Neural cell (in vitro differentiated cells): ENCODE measurements at regions not wholly inside any gene's neighbourhood (a gene's known extent, or its start where the extent isn't known, plus 50 kb on each side); places are given as distances from the start of the nearest gene placed in this dataset.

Experiments
- H2AFZ ChIP-seq: fragments of 200-600, 300-800 bp; sonication (generic), shearing (Covaris generic); 2 replicates; pipeline ENCODE4 v1.6.0; 2014; ENCODE audit warnings: low read depth, mild to moderate bottlenecking, antibody characterized with exemption, low read length, moderate library complexity
- H3F3A ChIP-seq: fragments of 200-600 bp; shearing (Covaris generic); 2 replicates; pipeline ENCODE4 v1.6.1; 2016; ENCODE audit warnings: mild to moderate bottlenecking, moderate library complexity, mixed read lengths, antibody characterized with exemption, low read length; ENCODE audit not compliant: insufficient read depth, poor library complexity, severe bottlenecking
- H3K27ac ChIP-seq: fragments of 200-600, 300-800 bp; sonication (generic), shearing (Covaris generic); 2 replicates; pipeline ENCODE4 v1.5.1; 2014; ENCODE audit warnings: mild to moderate bottlenecking, low read length, moderate library complexity
- H3K27me3 ChIP-seq: fragments of 300-800, 200-600 bp; sonication (generic), shearing (Covaris generic); 2 replicates; pipeline ENCODE4 v1.6.0; 2014; ENCODE audit warnings: mild to moderate bottlenecking, low read depth, low read length, moderate library complexity; ENCODE audit not compliant: insufficient read depth
- H3K36me3 ChIP-seq: fragments of 300-800, 200-600 bp; sonication (generic), shearing (Covaris generic); 2 replicates; pipeline ENCODE4 v1.5.1; 2014; ENCODE audit warnings: mild to moderate bottlenecking, antibody characterized with exemption, low read length, moderate library complexity; ENCODE audit not compliant: insufficient read depth
- H3K4me2 ChIP-seq: fragments of 300-800, 200-600 bp; sonication (generic), shearing (Covaris generic); 2 replicates; pipeline ENCODE4 v1.6.0; 2014; ENCODE audit warnings: mild to moderate bottlenecking, low read length
- H3K4me3 ChIP-seq: fragments of 300-800, 200-600 bp; sonication (generic), shearing (Covaris generic); 2 replicates; pipeline ENCODE4 v1.5.1; 2014; ENCODE audit warnings: mild to moderate bottlenecking, low read length, moderate library complexity
- H3K79me2 ChIP-seq: fragments of 200-600 bp; shearing (Covaris generic); replicated peaks from 2 replicates; pipeline ENCODE4 v1.6.0; 2014; ENCODE audit warnings: mild to moderate bottlenecking, low read length, moderate library complexity; ENCODE audit not compliant: insufficient read depth
- H3K9ac ChIP-seq: fragments of 300-800, 200-600 bp; sonication (generic), shearing (Covaris generic); 2 replicates; pipeline ENCODE4 v1.6.1; 2016; ENCODE audit warnings: mild to moderate bottlenecking, low read length, mixed read lengths
- H3K9me2 ChIP-seq: fragments of 200-600 bp; shearing (Covaris generic); 2 replicates; pipeline ENCODE4 v1.6.1; 2016; ENCODE audit warnings: mild to moderate bottlenecking, low read length, mixed read lengths; ENCODE audit not compliant: insufficient read depth
- H3K9me3 ChIP-seq: fragments of 200-600, 300-800 bp; sonication (generic), shearing (Covaris generic); 2 replicates; pipeline ENCODE4 v1.6.1; 2016; ENCODE audit warnings: mild to moderate bottlenecking, mixed run types, low read length, moderate library complexity, mixed read lengths
- H4K20me1 ChIP-seq: fragments of 200-600 bp; shearing (Covaris generic); 2 replicates; pipeline ENCODE4 v1.6.1; 2016; ENCODE audit warnings: mild to moderate bottlenecking, mixed run types; ENCODE audit not compliant: insufficient read depth
- EP300 ChIP-seq: fragments of 450-650 bp; conservative IDR thresholded peaks from 2 replicates; pipeline ENCODE4 v1.6.1; 2014; ENCODE audit warnings: antibody characterized with exemption, mild to moderate bottlenecking, moderate library complexity; ENCODE audit not compliant: poor library complexity, severe bottlenecking
- EZH2 ChIP-seq: fragments of 200-600, 300-800 bp; shearing (Covaris generic), sonication (generic); IDR thresholded peaks from 2 replicates; pipeline ENCODE4 v1.6.1; 2014; ENCODE audit warnings: antibody characterized with exemption, low read length, borderline replicate concordance, mild to moderate bottlenecking; ENCODE audit not compliant: insufficient read depth, poor library complexity, severe bottlenecking
- MXI1 ChIP-seq: fragments of 450-650 bp; conservative IDR thresholded peaks from 2 replicates; pipeline ENCODE4 v1.6.1; 2014; ENCODE audit warnings: antibody characterized with exemption, mild to moderate bottlenecking; ENCODE audit not compliant: poor library complexity, severe bottlenecking
- POLR2AphosphoS5 ChIP-seq: IDR thresholded peaks from 2 replicates; pipeline ENCODE4 v1.6.1; 2012
- RAD21 ChIP-seq: fragments of 450-650 bp; conservative IDR thresholded peaks from 2 replicates; pipeline ENCODE4 v1.6.1; 2014; ENCODE audit warnings: antibody characterized with exemption, mild to moderate bottlenecking, moderate library complexity
- SMC3 ChIP-seq: fragments of 450-650 bp; conservative IDR thresholded peaks from 2 replicates; pipeline ENCODE4 v1.6.1; 2014; ENCODE audit warnings: antibody characterized with exemption, mild to moderate bottlenecking, moderate library complexity; ENCODE audit not compliant: poor library complexity
- TAF1 ChIP-seq: IDR thresholded peaks from 2 replicates; pipeline ENCODE4 v1.6.1; 2012; ENCODE audit warnings: low read depth
- TF ChIP-seq, protein P1 (sequence below): fragments of 450-650 bp; IDR thresholded peaks from 2 replicates; pipeline ENCODE4 v1.5.1; 2014; ENCODE audit warnings: antibody characterized with exemption, mild to moderate bottlenecking, moderate library complexity; ENCODE audit not compliant: poor library complexity, severe bottlenecking
- TF ChIP-seq, protein P2 (sequence below): IDR thresholded peaks from 2 replicates; pipeline ENCODE4 v1.6.1; 2012; ENCODE audit warnings: borderline replicate concordance

DNA sequence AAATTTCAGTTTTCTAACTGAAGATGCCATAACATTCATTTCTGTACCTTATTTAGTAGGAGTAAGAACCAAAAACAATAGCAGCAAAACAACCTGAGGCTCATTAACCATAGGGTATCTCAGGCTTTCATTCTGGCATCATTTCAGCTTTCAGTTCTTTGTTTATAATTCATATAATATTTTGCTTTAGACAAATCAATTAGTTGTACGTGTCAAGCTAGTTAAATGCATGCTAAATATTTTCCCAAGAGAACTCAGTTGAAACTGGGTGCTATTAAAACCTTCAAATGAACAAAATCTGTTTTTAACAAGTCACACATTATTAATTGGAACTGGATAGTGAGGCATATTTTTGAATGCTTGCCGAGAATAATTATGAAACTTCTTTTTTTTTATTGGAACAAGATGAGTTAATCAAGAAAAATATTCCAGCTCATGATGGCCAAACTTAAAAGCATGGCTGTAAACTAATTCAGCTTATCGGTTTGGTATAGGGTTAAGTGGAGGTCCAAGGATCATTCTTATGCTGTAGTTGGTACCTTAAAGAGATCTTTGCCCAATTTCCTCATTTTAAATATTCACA, 442.7 kb downstream of the BTG1 start:
- H3K9ac ChIP-seq, result no peak overlapping the region
- H3K36me3 ChIP-seq, result no peaks in the 10 kb centered on the region
- H4K20me1 ChIP-seq, result no peaks in the 10 kb centered on the region
- H3K27ac ChIP-seq, result no peak overlapping the region
- H3K4me3 ChIP-seq, result no peak overlapping the region
- no peak overlapping the region for H2AFZ ChIP-seq
- H3K9me2 ChIP-seq, result no peaks in the 10 kb centered on the region
- H3K4me2 ChIP-seq, result no peak overlapping the region
- H3K79me2 ChIP-seq, result no peaks in the 10 kb centered on the region
- H3K27me3 ChIP-seq, result no peaks in the 10 kb centered on the region
- no peaks in the 10 kb centered on the region for H3K9me3 ChIP-seq
- TF ChIP-seq TAF1 (no peak), EP300 (no peak), EZH2 (no peak), RAD21 (no peak), MXI1 (no peak), POLR2AphosphoS5 (no peak), SMC3 (no peak)
- TF ChIP-seq, protein P1, sequence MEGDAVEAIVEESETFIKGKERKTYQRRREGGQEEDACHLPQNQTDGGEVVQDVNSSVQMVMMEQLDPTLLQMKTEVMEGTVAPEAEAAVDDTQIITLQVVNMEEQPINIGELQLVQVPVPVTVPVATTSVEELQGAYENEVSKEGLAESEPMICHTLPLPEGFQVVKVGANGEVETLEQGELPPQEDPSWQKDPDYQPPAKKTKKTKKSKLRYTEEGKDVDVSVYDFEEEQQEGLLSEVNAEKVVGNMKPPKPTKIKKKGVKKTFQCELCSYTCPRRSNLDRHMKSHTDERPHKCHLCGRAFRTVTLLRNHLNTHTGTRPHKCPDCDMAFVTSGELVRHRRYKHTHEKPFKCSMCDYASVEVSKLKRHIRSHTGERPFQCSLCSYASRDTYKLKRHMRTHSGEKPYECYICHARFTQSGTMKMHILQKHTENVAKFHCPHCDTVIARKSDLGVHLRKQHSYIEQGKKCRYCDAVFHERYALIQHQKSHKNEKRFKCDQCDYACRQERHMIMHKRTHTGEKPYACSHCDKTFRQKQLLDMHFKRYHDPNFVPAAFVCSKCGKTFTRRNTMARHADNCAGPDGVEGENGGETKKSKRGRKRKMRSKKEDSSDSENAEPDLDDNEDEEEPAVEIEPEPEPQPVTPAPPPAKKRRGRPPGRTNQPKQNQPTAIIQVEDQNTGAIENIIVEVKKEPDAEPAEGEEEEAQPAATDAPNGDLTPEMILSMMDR, result no peak
- TF ChIP-seq, protein P2, sequence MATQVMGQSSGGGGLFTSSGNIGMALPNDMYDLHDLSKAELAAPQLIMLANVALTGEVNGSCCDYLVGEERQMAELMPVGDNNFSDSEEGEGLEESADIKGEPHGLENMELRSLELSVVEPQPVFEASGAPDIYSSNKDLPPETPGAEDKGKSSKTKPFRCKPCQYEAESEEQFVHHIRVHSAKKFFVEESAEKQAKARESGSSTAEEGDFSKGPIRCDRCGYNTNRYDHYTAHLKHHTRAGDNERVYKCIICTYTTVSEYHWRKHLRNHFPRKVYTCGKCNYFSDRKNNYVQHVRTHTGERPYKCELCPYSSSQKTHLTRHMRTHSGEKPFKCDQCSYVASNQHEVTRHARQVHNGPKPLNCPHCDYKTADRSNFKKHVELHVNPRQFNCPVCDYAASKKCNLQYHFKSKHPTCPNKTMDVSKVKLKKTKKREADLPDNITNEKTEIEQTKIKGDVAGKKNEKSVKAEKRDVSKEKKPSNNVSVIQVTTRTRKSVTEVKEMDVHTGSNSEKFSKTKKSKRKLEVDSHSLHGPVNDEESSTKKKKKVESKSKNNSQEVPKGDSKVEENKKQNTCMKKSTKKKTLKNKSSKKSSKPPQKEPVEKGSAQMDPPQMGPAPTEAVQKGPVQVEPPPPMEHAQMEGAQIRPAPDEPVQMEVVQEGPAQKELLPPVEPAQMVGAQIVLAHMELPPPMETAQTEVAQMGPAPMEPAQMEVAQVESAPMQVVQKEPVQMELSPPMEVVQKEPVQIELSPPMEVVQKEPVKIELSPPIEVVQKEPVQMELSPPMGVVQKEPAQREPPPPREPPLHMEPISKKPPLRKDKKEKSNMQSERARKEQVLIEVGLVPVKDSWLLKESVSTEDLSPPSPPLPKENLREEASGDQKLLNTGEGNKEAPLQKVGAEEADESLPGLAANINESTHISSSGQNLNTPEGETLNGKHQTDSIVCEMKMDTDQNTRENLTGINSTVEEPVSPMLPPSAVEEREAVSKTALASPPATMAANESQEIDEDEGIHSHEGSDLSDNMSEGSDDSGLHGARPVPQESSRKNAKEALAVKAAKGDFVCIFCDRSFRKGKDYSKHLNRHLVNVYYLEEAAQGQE, result no peak
- H3F3A ChIP-seq, result no peaks in the 10 kb centered on the region

- Histone ChIP-seq H3K9me3 (no peaks in the 10 kb centered on the region), H3K4me3 (no peak overlapping the region)
These were observed 449.7 kb downstream of the BTG1 start for GRCh38 chr12:91695964-91696363.

More at GRCh38 chr12:91695964-91696363, 449.7 kb downstream of the BTG1 start:
- no peaks in the 10 kb centered on the region for H3F3A ChIP-seq
- H3K36me3 ChIP-seq, result no peaks in the 10 kb centered on the region
- no peaks in the 10 kb centered on the region for H3K9me2 ChIP-seq
- no peak overlapping the region for H3K27ac ChIP-seq
- no peaks in the 10 kb centered on the region for H3K79me2 ChIP-seq
- H4K20me1 ChIP-seq, result no peaks in the 10 kb centered on the region
- H3K27me3 ChIP-seq, result no peaks in the 10 kb centered on the region
- no peak overlapping the region for H3K4me2 ChIP-seq
- TF ChIP-seq SMC3 (no peak), RAD21 (no peak), TAF1 (no peak), MXI1 (no peak), POLR2AphosphoS5 (no peak), EP300 (no peak), EZH2 (no peak)
- TF ChIP-seq, protein P1, result no peak
- TF ChIP-seq, protein P2, result no peak
- H3K9ac ChIP-seq, result no peak overlapping the region
- no peak overlapping the region for H2AFZ ChIP-seq
